Uterus (tissue), 3 donors: ENCODE measurements at regions not wholly inside any gene's neighbourhood (a gene's known extent, or its start where the extent isn't known, plus 50 kb on each side); places are given as distances from the start of the nearest gene placed in this dataset.
"Not testable (repeated sequence)": the region's sequence is repeated elsewhere in the genome, so short reads cannot be mapped to it uniquely, and the experiment has no call there.

Experiments
- DNase-seq, 2 donors: peaks; one replicate each; pipeline ENCODE4 v3.0.0-alpha.2; 2019 to 2020
- H3K27ac ChIP-seq, 2 donors: fragments of 200-600 bp; sonication (generic); 1 replicate in 1 of 2; 2 replicates in 1 of 2; pipeline ENCODE4 v1.5.1; 2016 to 2018
- H3K27me3 ChIP-seq, 2 donors: fragments of 200-600 bp; sonication (generic); one replicate each; pipeline ENCODE4 v1.5.1; 2018 to 2019; ENCODE audit warnings: control low read depth in 1 of 2
- H3K36me3 ChIP-seq, 2 donors: fragments of 200-600 bp; sonication (generic); one replicate each; pipeline ENCODE4 v1.5.1; 2019; ENCODE audit warnings: control low read depth in 1 of 2
- H3K4me1 ChIP-seq, 2 donors: fragments of 200-600 bp; sonication (generic); one replicate each; pipeline ENCODE4 v1.5.1; 2018 to 2019; ENCODE audit warnings: control low read depth in 1 of 2
- H3K4me3 ChIP-seq, 2 donors: fragments of 200-600 bp; sonication (generic); 1 replicate in 1 of 2; 2 replicates in 1 of 2; pipeline ENCODE4 v1.5.1; 2018 to 2019; ENCODE audit warnings: mild to moderate bottlenecking in 1 of 2
- H3K9me3 ChIP-seq, 2 donors: fragments of 200-600 bp; sonication (generic); one replicate each; pipeline ENCODE4 v1.5.1; 2019; ENCODE audit warnings: control low read depth in 1 of 2
- CTCF ChIP-seq, 4 experiments: fragments of 200-600 bp in 2 of 4; fragments of 450-650 bp in 2 of 4; sonication (generic) in 2 of 4; IDR thresholded peaks; one replicate each; pipeline ENCODE4 v1.5.1; 2016 to 2019; ENCODE audit warnings: antibody characterized with exemption in 4 of 4, mild to moderate bottlenecking in 2 of 4, moderate library complexity in 1 of 4
- POLR2A ChIP-seq, 2 donors: fragments of 450-650 bp; IDR thresholded peaks; one replicate each; pipeline ENCODE4 v1.6.1; 2016; ENCODE audit warnings: antibody characterized with exemption in 2 of 2, mild to moderate bottlenecking in 1 of 2, moderate library complexity in 1 of 2
- intact Hi-C: fragments of 100-400 bp; cut with DNase I; formaldehyde crosslinking; loops from one replicate; pipeline ENCODE4 v1.15.1; 2023; ENCODE audit warnings: low total_unique reads
- donor health status: DM: yes; HTN: yes; CAD: no.

- H3K4me3 ChIP-seq = no peak overlapping the region
- TF ChIP-seq CTCF (IDR thresholded peaks at IDR 0.05) (no peak), POLR2A (IDR thresholded peaks at IDR 0.05) (no peak)
- peaks cover 0 to 7% of the 10 kb centered on the region in 2 donors for H3K4me1 ChIP-seq
- DNase-seq = no peak
- H3K27ac ChIP-seq = peak overlapping the region; percentile 34 to 51
- intact Hi-C loops = no loop called here
- H3K9me3 ChIP-seq = no peaks in the 10 kb centered on the region
- H3K36me3 ChIP-seq = no peaks in the 10 kb centered on the region
- no peaks in the 10 kb centered on the region for H3K27me3 ChIP-seq
Measured at GRCh38 chr3:177463863-177464262, 266.6 kb upstream of the TBL1XR1 start.

- no peak for TF ChIP-seq CTCF (IDR thresholded peaks at IDR 0.05)
- no peak for TF ChIP-seq POLR2A (IDR thresholded peaks at IDR 0.05)
- H3K9me3 ChIP-seq = no peaks in the 10 kb centered on the region
- H3K27ac ChIP-seq = peak overlapping the region; percentile 34 to 51
- no peak for DNase-seq
- peaks cover 0 to 3% of the 10 kb centered on the region in 2 donors for H3K4me1 ChIP-seq
- H3K36me3 ChIP-seq = no peaks in the 10 kb centered on the region
- H3K4me3 ChIP-seq = no peak overlapping the region
- intact Hi-C loops = no loop called here
- H3K27me3 ChIP-seq = no peaks in the 10 kb centered on the region
Measured at GRCh38 chr3:177464392-177465256, 267.3 kb upstream of the TBL1XR1 start.

DNA sequence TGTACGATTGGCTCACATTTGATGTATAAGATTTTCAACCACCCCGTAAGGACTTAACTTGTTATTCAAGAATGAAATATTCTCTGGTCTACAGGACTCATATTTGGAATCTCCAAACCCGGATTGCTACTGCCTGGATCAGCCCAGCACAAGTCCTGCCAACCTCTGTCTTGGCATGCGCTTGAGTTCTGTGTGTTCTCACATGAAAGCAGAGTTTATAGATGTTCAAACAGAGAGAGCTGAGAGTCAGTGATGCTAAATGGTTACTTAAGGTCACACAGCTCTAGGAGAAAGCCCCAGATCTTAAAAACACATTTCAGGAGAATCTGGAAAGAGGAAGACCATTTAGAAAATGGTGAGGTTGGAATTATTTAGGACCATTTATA lies 268.0 kb upstream of the TBL1XR1 start:
- peaks cover 0 to 3% of the 10 kb centered on the region in 2 donors for H3K4me1 ChIP-seq
- H3K27me3 ChIP-seq = no peaks in the 10 kb centered on the region
- DNase-seq = peak; percentile 41 to 59
- intact Hi-C loops = no loop called here
- no peaks in the 10 kb centered on the region for H3K36me3 ChIP-seq
- H3K4me3 ChIP-seq = no peak overlapping the region
- H3K9me3 ChIP-seq = no peaks in the 10 kb centered on the region
- peak overlapping the region; percentile 33 to 51 for H3K27ac ChIP-seq
- TF ChIP-seq POLR2A (IDR thresholded peaks at IDR 0.05) (no peak), CTCF (IDR thresholded peaks at IDR 0.05) (no peak)

GRCh38 chr3:177466074-177466473 lies 268.8 kb upstream of the TBL1XR1 start:
- intact Hi-C loops = no loop called here
- DNase-seq = no peak
- TF ChIP-seq POLR2A (IDR thresholded peaks at IDR 0.05) = no peak
- no peak for TF ChIP-seq CTCF (IDR thresholded peaks at IDR 0.05)
- Histone ChIP-seq H3K4me1 (peaks cover 0 to 3% of the 10 kb centered on the region in 2 donors), H3K9me3 (no peaks in the 10 kb centered on the region), H3K36me3 (no peaks in the 10 kb centered on the region), H3K27me3 (no peaks in the 10 kb centered on the region), H3K4me3 (no peak overlapping the region), H3K27ac (peak overlapping the region; percentile 33 to 51)

GRCh38 chr3:177466622-177467021 lies 269.3 kb upstream of the TBL1XR1 start:
- H3K27me3 ChIP-seq, intact Hi-C loops, H3K9me3 ChIP-seq, H3K4me1 ChIP-seq, H3K36me3 ChIP-seq, DNase-seq, H3K4me3 ChIP-seq: not testable (repeated sequence)
- H3K27ac ChIP-seq = peak overlapping the region in 1 of 2 donors; percentile 51
